Pancreas (tissue), 10 donors: ENCODE measurements at regions not wholly inside any gene's neighbourhood (a gene's known extent, or its start where the extent isn't known, plus 50 kb on each side); places are given as distances from the start of the nearest gene placed in this dataset.
A peak's percentile ranks its signal among the peaks of the same experiment; 100 is the strongest.

Experiments used
- ATAC-seq, 4 donors: fragments of 200-7000 bp; cut with Tn5 transposase; one replicate each; pipeline versions ENCODE4 v1.8.0 to v1.9.1; 2020; ENCODE audit warnings: mild to moderate bottlenecking in 4 of 4, moderate library complexity in 4 of 4
- DNase-seq, 6 donors: peaks; one replicate each; pipeline ENCODE4 v3.0.0-alpha.2; 2020
- FAIRE-seq: peaks from 2 replicates; lab custom pipeline; 2012; peaks lifted over from hg19 to GRCh38; lab: Jason Lieb, UNC
- H3K27ac ChIP-seq, 4 donors: fragments of 200-600 bp; sonication (generic); 1 replicate in 3 of 4; 2 replicates in 1 of 4; pipeline versions ENCODE4 v1.5.0 to v1.8.0; 2020
- H3K27me3 ChIP-seq, 4 donors: fragments of 200-600 bp; one replicate each; pipeline ENCODE4 v1.8.0; 2021
- H3K36me3 ChIP-seq, 3 donors: fragments of 200-600 bp; sonication (generic) in 1 of 3; one replicate each; pipeline versions ENCODE4 v1.5.0 to v1.8.0; 2020 to 2021
- H3K4me1 ChIP-seq, 3 donors: fragments of 200-600 bp; one replicate each; pipeline ENCODE4 v1.8.0; 2021
- H3K4me3 ChIP-seq, 4 donors: fragments of 200-600 bp; sonication (generic) in 2 of 4; one replicate each; pipeline versions ENCODE4 v1.5.0 to v1.8.0; 2020 to 2021
- H3K9me3 ChIP-seq, 4 donors: fragments of 200-600 bp; one replicate each; pipeline ENCODE4 v1.8.0; 2021
- WGBS, 2 donors: extraction: QIAGEN DNeasy Blood & Tissue Kit; methylation state at CpG; one replicate each; pipeline ENCODE4 v1.1.7; 2013; 5-methylcytosine and 5-hydroxymethylcytosine counted together
- intact Hi-C, 3 donors: fragments of 100-400 bp; cut with DNase I; formaldehyde crosslinking; loops; one replicate each; pipeline versions ENCODE4 v1.11.1 to v1.14.2; 2022
- TF ChIP-seq, protein P1 (sequence below), 4 donors: fragments of 200-600 bp; sonication (generic) in 3 of 4; IDR thresholded peaks; one replicate each; pipeline versions ENCODE4 v1.5.0 to v1.8.0; 2021; ENCODE audit warnings: antibody characterized with exemption in 4 of 4
- donor health status: healthy with polysubstance abuse.
- donor health status: DM: no; HTN: no; CAD: no; lungs with moderate emphysema.
- donor health status: DM: no; HTN: no; CAD: no.
- donor health status: control.
- donor health status: control.
- donor health status: Bipolar disorder and iron deficiency.
- donor health status: DM: yes; HTN: yes; CAD: no.
- donor health status: DM: no; HTN: no; CAD: no.
- donor health status: DM: no; HTN: no; CAD: no.
- donor health status: DM: yes; HTN: yes; CAD: no.

DNA sequence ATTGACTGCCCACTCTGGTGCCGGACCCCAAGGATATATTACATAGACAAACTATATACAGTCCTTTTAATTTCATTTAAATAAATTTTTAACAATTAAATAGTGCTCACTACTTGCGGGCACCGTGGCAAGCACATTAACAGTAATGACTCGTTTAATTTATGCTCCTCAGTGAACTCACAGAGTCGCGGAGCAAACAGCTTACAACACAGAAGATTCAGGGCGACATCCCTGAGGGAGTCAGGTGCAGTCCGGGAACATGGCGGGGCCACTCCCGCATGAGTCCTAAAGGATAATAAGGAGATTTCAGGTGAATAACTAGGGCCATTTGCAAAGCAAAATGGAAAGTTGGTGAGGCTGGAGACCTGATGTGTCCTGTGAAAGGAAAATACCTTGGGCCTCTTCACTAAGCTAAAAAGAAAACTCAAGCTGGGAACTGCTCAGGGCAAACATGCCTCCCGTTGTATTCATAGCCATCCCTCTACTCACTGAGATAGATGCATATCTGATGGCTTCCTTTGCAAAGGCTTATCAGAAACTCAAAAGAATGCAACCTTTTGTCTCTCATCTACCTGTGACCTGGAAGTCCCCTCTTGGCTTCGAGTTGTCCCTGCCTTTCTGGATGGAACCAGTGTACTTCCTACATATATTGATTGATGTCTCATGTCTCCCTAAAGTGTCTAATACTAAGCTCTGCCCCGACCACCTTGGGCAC is 125.6 kb downstream of the KLF6 start:
- Histone ChIP-seq H3K4me3 (no peak overlapping the region), H3K9me3 (no peaks in the 10 kb centered on the region), H3K27me3 (no peaks in the 10 kb centered on the region), H3K4me1 (no peaks in the 10 kb centered on the region), H3K27ac (no peak overlapping the region), H3K36me3 (no peaks in the 10 kb centered on the region)
- WGBS, 2 donors = 56 to 67% methylated on average over 13 of the region's 13 CpGs
- no peak for FAIRE-seq
- DNase-seq = no peak
- TF ChIP-seq, protein P1, sequence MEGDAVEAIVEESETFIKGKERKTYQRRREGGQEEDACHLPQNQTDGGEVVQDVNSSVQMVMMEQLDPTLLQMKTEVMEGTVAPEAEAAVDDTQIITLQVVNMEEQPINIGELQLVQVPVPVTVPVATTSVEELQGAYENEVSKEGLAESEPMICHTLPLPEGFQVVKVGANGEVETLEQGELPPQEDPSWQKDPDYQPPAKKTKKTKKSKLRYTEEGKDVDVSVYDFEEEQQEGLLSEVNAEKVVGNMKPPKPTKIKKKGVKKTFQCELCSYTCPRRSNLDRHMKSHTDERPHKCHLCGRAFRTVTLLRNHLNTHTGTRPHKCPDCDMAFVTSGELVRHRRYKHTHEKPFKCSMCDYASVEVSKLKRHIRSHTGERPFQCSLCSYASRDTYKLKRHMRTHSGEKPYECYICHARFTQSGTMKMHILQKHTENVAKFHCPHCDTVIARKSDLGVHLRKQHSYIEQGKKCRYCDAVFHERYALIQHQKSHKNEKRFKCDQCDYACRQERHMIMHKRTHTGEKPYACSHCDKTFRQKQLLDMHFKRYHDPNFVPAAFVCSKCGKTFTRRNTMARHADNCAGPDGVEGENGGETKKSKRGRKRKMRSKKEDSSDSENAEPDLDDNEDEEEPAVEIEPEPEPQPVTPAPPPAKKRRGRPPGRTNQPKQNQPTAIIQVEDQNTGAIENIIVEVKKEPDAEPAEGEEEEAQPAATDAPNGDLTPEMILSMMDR (IDR thresholded peaks at IDR 0.05) = no peak
- no peak for ATAC-seq
- intact Hi-C loops = no loop called here

DNA sequence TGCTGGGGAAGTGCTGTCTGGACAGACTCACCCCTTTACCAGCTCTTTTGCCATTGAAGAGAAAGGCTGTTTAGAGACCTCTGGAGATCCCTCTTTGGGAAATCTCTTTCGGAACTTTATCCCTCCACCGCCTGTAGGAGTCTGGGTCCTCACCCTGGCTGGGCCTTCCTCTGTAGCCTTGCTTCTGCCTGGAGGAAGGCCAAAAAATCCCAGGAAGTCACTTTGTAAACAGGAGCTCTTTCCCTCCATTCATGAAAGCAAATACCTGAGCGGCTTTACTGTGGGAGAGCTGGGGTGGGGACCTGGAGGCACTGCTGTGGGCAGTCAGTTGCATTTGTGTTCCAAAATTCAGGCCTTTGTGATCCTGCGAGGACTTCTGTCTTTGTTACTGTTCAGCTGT is 126.2 kb downstream of the KLF6 start:
- Histone ChIP-seq H3K27ac (no peak overlapping the region), H3K27me3 (no peaks in the 10 kb centered on the region), H3K9me3 (no peaks in the 10 kb centered on the region), H3K36me3 (no peaks in the 10 kb centered on the region), H3K4me3 (no peak overlapping the region), H3K4me1 (no peaks in the 10 kb centered on the region)
- FAIRE-seq = no peak
- intact Hi-C loops = no loop called here
- 31 to 41% methylated on average over 4 of the region's 4 CpGs for WGBS, 2 donors
- ATAC-seq = peak in 1 of 4 donors; percentile 53
- no peak for DNase-seq
- TF ChIP-seq, protein P1 (IDR thresholded peaks at IDR 0.05) = no peak

DNA sequence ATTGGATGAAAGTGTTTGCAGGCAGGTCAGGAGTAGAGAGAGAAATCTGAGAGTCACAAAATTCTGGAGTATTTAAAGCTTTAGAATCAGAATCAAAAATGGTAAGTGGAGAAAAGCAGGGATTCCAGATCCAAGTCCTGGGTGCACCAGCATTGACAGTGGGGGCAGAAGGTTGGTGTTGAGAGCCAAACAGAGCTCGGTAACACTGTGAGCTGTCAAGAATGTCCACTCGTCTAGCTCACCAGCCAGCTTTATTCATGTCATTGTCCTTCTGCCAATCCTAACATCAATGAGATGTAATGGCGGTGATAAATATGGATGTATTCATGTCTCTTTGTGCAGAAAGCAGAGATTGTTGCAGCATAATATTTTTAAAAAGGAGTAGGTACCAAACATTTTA is 128.8 kb downstream of the KLF6 start:
- ATAC-seq (no peak), DNase-seq (no peak), FAIRE-seq (no peak)
- Histone ChIP-seq H3K9me3 (no peaks in the 10 kb centered on the region), H3K4me3 (no peak overlapping the region), H3K27ac (no peak overlapping the region), H3K4me1 (no peaks in the 10 kb centered on the region), H3K27me3 (no peaks in the 10 kb centered on the region), H3K36me3 (no peaks in the 10 kb centered on the region)
- intact Hi-C loops = no loop called here
- 53 to 63% methylated on average over 3 of the region's 3 CpGs for WGBS, 2 donors
- TF ChIP-seq, protein P1 (IDR thresholded peaks at IDR 0.05) = no peak

DNA sequence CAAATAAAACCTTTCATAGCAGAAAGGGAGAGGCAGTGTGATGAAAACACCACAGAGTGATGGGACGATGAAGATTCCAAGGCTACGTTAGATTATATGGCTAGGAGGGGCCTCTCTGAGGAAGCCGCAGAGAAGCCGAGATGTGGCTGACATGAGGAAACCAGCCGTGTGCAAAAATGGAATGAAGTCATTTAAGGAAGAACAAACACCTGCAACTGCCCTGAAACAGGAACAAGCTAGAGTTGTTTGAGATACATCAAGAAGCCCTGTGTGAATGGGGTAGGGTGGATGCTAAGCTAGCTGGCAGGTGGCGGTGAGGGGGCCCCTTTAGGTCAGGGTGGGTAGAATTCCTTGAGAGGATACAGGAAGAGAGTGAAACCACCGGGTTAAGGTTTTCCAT is 129.5 kb downstream of the KLF6 start:
- intact Hi-C loops = no loop called here
- Histone ChIP-seq H3K36me3 (no peaks in the 10 kb centered on the region), H3K4me1 (no peaks in the 10 kb centered on the region), H3K27ac (no peak overlapping the region), H3K9me3 (no peaks in the 10 kb centered on the region), H3K27me3 (no peaks in the 10 kb centered on the region), H3K4me3 (no peak overlapping the region)
- peak in 1 of 4 donors; percentile 29 for ATAC-seq
- TF ChIP-seq, protein P1 (IDR thresholded peaks at IDR 0.05) = no peak
- 47 to 55% methylated on average over 7 of the region's 7 CpGs for WGBS, 2 donors
- no peak for FAIRE-seq
- DNase-seq = no peak

DNA sequence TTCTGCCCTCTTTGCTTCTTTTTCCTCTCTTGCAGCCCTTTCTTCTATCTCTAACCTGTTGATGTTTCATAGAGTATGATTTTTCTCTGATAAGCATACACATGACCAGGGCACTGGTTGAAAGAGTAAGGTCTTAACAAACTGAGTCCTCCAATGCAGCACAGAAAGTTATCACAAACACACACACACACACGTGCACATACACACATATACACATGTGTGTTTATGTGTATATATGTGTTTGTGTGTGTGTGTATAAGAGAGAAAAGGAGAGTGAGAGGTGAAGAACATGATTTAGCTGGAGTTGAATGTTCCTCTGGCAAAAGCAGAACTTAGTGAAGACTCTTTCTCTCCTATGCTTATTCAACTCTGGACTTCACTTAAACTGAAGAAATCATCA is 130.0 kb downstream of the KLF6 start:
- no peak for FAIRE-seq
- H3K27ac ChIP-seq = no peak overlapping the region
- H3K9me3 ChIP-seq = no peaks in the 10 kb centered on the region

More for the DNA sequence above, 130.0 kb downstream of the KLF6 start:
- no peaks in the 10 kb centered on the region for H3K4me1 ChIP-seq
- DNase-seq (no peak), ATAC-seq (no peak)
- TF ChIP-seq, protein P1 (IDR thresholded peaks at IDR 0.05) = no peak
- no peak overlapping the region for H3K4me3 ChIP-seq
- H3K36me3 ChIP-seq = no peaks in the 10 kb centered on the region
- no peaks in the 10 kb centered on the region for H3K27me3 ChIP-seq
- 32 to 42% methylated on average over 1 of the region's 1 CpG for WGBS, 2 donors
- intact Hi-C loops = no loop called here
